ENCODE measurements at regions not wholly inside any gene's neighbourhood (a gene's known extent, or its start where the extent isn't known, plus 50 kb on each side); places are given as distances from the start of the nearest gene placed in this dataset.

GRCh38 chr11:39220501-39221230 is 2238.8 kb downstream of the LRRC4C start:
- H3K4me1 ChIP-seq (ENCODE audit: control insufficient read depth, insufficient read depth, low read length, poor library complexity, severe bottlenecking): no peaks in the 10 kb centered on the region
- WGBS, 2 experiments (ENCODE audit: insufficient coverage in 2 of 2): no CpG with 5 or more reads among the region's 3 CpGs
- H3K4me3 ChIP-seq (ENCODE audit: extremely low read depth, insufficient read depth, low read length, poor library complexity, severe bottlenecking): no peak overlapping the region
- H3K9me3 ChIP-seq (ENCODE audit: control insufficient read depth, low read length): no peaks in the 10 kb centered on the region
- no peak overlapping the region for H3K27ac ChIP-seq (ENCODE audit: low read depth, low read length, severe bottlenecking)
- H3K36me3 ChIP-seq (ENCODE audit: control insufficient read depth, insufficient read depth, low read length): no peaks in the 10 kb centered on the region

- WGBS, 2 experiments (ENCODE audit: insufficient coverage in 2 of 2): no CpG with 5 or more reads among the region's 1 CpG
- no peaks in the 10 kb centered on the region for H3K4me1 ChIP-seq (ENCODE audit: control insufficient read depth, insufficient read depth, low read length, poor library complexity, severe bottlenecking)
- no peaks in the 10 kb centered on the region for H3K9me3 ChIP-seq (ENCODE audit: control insufficient read depth, low read length)
- H3K36me3 ChIP-seq (ENCODE audit: control insufficient read depth, insufficient read depth, low read length): no peaks in the 10 kb centered on the region
- H3K27ac ChIP-seq (ENCODE audit: low read depth, low read length, severe bottlenecking): no peak overlapping the region
- H3K4me3 ChIP-seq (ENCODE audit: extremely low read depth, insufficient read depth, low read length, poor library complexity, severe bottlenecking): no peak overlapping the region
These were observed 2239.4 kb downstream of the LRRC4C start for GRCh38 chr11:39220069-39220468.

- no CpG with 5 or more reads among the region's 2 CpGs for WGBS, 2 experiments (ENCODE audit: insufficient coverage in 2 of 2)
- Histone ChIP-seq H3K36me3 (ENCODE audit: control insufficient read depth, insufficient read depth, low read length) (no peaks in the 10 kb centered on the region), H3K9me3 (ENCODE audit: control insufficient read depth, low read length) (no peaks in the 10 kb centered on the region), H3K27ac (ENCODE audit: low read depth, low read length, severe bottlenecking) (no peak overlapping the region), H3K4me1 (ENCODE audit: control insufficient read depth, insufficient read depth, low read length, poor library complexity, severe bottlenecking) (no peaks in the 10 kb centered on the region), H3K4me3 (ENCODE audit: extremely low read depth, insufficient read depth, low read length, poor library complexity, severe bottlenecking) (no peak overlapping the region)
These were observed 2249.5 kb downstream of the LRRC4C start for GRCh38 chr11:39209981-39210380.

GRCh38 chr11:39205236-39205995 is 2254.0 kb downstream of the LRRC4C start:
- Histone ChIP-seq H3K4me1 (ENCODE audit: control insufficient read depth, insufficient read depth, low read length, poor library complexity, severe bottlenecking) (no peaks in the 10 kb centered on the region), H3K27ac (ENCODE audit: low read depth, low read length, severe bottlenecking) (no peak overlapping the region), H3K4me3 (ENCODE audit: extremely low read depth, insufficient read depth, low read length, poor library complexity, severe bottlenecking) (no peak overlapping the region), H3K9me3 (ENCODE audit: control insufficient read depth, low read length) (no peaks in the 10 kb centered on the region), H3K36me3 (ENCODE audit: control insufficient read depth, insufficient read depth, low read length) (no peaks in the 10 kb centered on the region)
- WGBS, 2 experiments (ENCODE audit: insufficient coverage in 2 of 2): no CpG with 5 or more reads among the region's 3 CpGs

GRCh38 chr11:39192671-39193070 is 2266.8 kb downstream of the LRRC4C start:
- no peaks in the 10 kb centered on the region for H3K9me3 ChIP-seq (ENCODE audit: control insufficient read depth, low read length)

GRCh38 chr11:39190751-39191150 is 2268.7 kb downstream of the LRRC4C start:
- no peak overlapping the region for H3K4me3 ChIP-seq (ENCODE audit: extremely low read depth, insufficient read depth, low read length, poor library complexity, severe bottlenecking)
- H3K36me3 ChIP-seq (ENCODE audit: control insufficient read depth, insufficient read depth, low read length): no peaks in the 10 kb centered on the region
- H3K27ac ChIP-seq (ENCODE audit: low read depth, low read length, severe bottlenecking): no peak overlapping the region
- H3K4me1 ChIP-seq (ENCODE audit: control insufficient read depth, insufficient read depth, low read length, poor library complexity, severe bottlenecking): no peaks in the 10 kb centered on the region
- no peaks in the 10 kb centered on the region for H3K9me3 ChIP-seq (ENCODE audit: control insufficient read depth, low read length)
- WGBS, 2 experiments (ENCODE audit: insufficient coverage in 2 of 2): 48 to 50% methylated on average over 1 to 2 of the region's 2 CpGs

More at GRCh38 chr11:39192671-39193070, 2266.8 kb downstream of the LRRC4C start:
- Histone ChIP-seq H3K4me1 (ENCODE audit: control insufficient read depth, insufficient read depth, low read length, poor library complexity, severe bottlenecking) (no peaks in the 10 kb centered on the region), H3K27ac (ENCODE audit: low read depth, low read length, severe bottlenecking) (no peak overlapping the region), H3K36me3 (ENCODE audit: control insufficient read depth, insufficient read depth, low read length) (no peaks in the 10 kb centered on the region), H3K4me3 (ENCODE audit: extremely low read depth, insufficient read depth, low read length, poor library complexity, severe bottlenecking) (no peak overlapping the region)
- WGBS, 2 experiments (ENCODE audit: insufficient coverage in 2 of 2): 94 to 95% methylated on average over 9 to 11 of the region's 24 CpGs

- H3K4me3 ChIP-seq (ENCODE audit: extremely low read depth, insufficient read depth, low read length, poor library complexity, severe bottlenecking): no peak overlapping the region
- no peaks in the 10 kb centered on the region for H3K4me1 ChIP-seq (ENCODE audit: control insufficient read depth, insufficient read depth, low read length, poor library complexity, severe bottlenecking)
- no peak overlapping the region for H3K27ac ChIP-seq (ENCODE audit: low read depth, low read length, severe bottlenecking)
- WGBS, 2 experiments (ENCODE audit: insufficient coverage in 2 of 2): 88 to 100% methylated on average over 1 to 2 of the region's 4 CpGs
- no peaks in the 10 kb centered on the region for H3K9me3 ChIP-seq (ENCODE audit: control insufficient read depth, low read length)
- H3K36me3 ChIP-seq (ENCODE audit: control insufficient read depth, insufficient read depth, low read length): no peaks in the 10 kb centered on the region
These were observed 2281.8 kb downstream of the LRRC4C start for GRCh38 chr11:39177678-39178077.

- Histone ChIP-seq H3K9me3 (ENCODE audit: control insufficient read depth, low read length) (no peaks in the 10 kb centered on the region), H3K27ac (ENCODE audit: low read depth, low read length, severe bottlenecking) (no peak overlapping the region), H3K36me3 (ENCODE audit: control insufficient read depth, insufficient read depth, low read length) (no peaks in the 10 kb centered on the region), H3K4me1 (ENCODE audit: control insufficient read depth, insufficient read depth, low read length, poor library complexity, severe bottlenecking) (no peaks in the 10 kb centered on the region), H3K4me3 (ENCODE audit: extremely low read depth, insufficient read depth, low read length, poor library complexity, severe bottlenecking) (no peak overlapping the region)
- WGBS, 2 experiments (ENCODE audit: insufficient coverage in 2 of 2): 90 to 100% methylated on average over 1 of the region's 2 CpGs
These were observed 2284.5 kb downstream of the LRRC4C start for GRCh38 chr11:39174965-39175364.

- no peaks in the 10 kb centered on the region for H3K36me3 ChIP-seq (ENCODE audit: control insufficient read depth, insufficient read depth, low read length)
- H3K4me1 ChIP-seq (ENCODE audit: control insufficient read depth, insufficient read depth, low read length, poor library complexity, severe bottlenecking): no peaks in the 10 kb centered on the region
- no peak overlapping the region for H3K4me3 ChIP-seq (ENCODE audit: extremely low read depth, insufficient read depth, low read length, poor library complexity, severe bottlenecking)
- no peaks in the 10 kb centered on the region for H3K9me3 ChIP-seq (ENCODE audit: control insufficient read depth, low read length)
- H3K27ac ChIP-seq (ENCODE audit: low read depth, low read length, severe bottlenecking): no peak overlapping the region
These were observed 2285.3 kb downstream of the LRRC4C start for GRCh38 chr11:39174196-39174595.

GRCh38 chr11:39165021-39165420 is 2294.4 kb downstream of the LRRC4C start:
- no peaks in the 10 kb centered on the region for H3K4me1 ChIP-seq (ENCODE audit: control insufficient read depth, insufficient read depth, low read length, poor library complexity, severe bottlenecking)
- no peak overlapping the region for H3K27ac ChIP-seq (ENCODE audit: low read depth, low read length, severe bottlenecking)
- H3K36me3 ChIP-seq (ENCODE audit: control insufficient read depth, insufficient read depth, low read length): no peaks in the 10 kb centered on the region
- no peaks in the 10 kb centered on the region for H3K9me3 ChIP-seq (ENCODE audit: control insufficient read depth, low read length)
- H3K4me3 ChIP-seq (ENCODE audit: extremely low read depth, insufficient read depth, low read length, poor library complexity, severe bottlenecking): no peak overlapping the region

- H3K9me3 ChIP-seq (ENCODE audit: control insufficient read depth, low read length): no peaks in the 10 kb centered on the region
- H3K4me3 ChIP-seq (ENCODE audit: extremely low read depth, insufficient read depth, low read length, poor library complexity, severe bottlenecking): no peak overlapping the region
- no peaks in the 10 kb centered on the region for H3K4me1 ChIP-seq (ENCODE audit: control insufficient read depth, insufficient read depth, low read length, poor library complexity, severe bottlenecking)
- 93 to 100% methylated on average over 1 of the region's 1 CpG for WGBS, 2 experiments (ENCODE audit: insufficient coverage in 2 of 2)
- H3K36me3 ChIP-seq (ENCODE audit: control insufficient read depth, insufficient read depth, low read length): no peaks in the 10 kb centered on the region
- no peak overlapping the region for H3K27ac ChIP-seq (ENCODE audit: low read depth, low read length, severe bottlenecking)
These were observed 2310.2 kb downstream of the LRRC4C start for GRCh38 chr11:39149214-39149613.
